ENCODE measurements at regions not wholly inside any gene's neighbourhood (a gene's known extent, or its start where the extent isn't known, plus 50 kb on each side); places are given as distances from the start of the nearest gene placed in this dataset.
A peak's percentile ranks its signal among the peaks of the same experiment; 100 is the strongest.

- Histone ChIP-seq H3K27ac (peak overlapping the region; percentile 90 to 92), H3K4me1 (ENCODE audit: control insufficient read depth in 1 of 2, low read depth in 2 of 2) (peaks cover 38 to 62% of the 10 kb centered on the region in 2 donors), H3K4me3 (no peak overlapping the region), H3K9me3 (no peaks in the 10 kb centered on the region), H3K36me3 (no peaks in the 10 kb centered on the region), H3K27me3 (replicated peaks; ENCODE audit: insufficient read depth) (no peaks in the 10 kb centered on the region)
- TF ChIP-seq CTCF (IDR thresholded peaks at IDR 0.05), result no peak
- peak; percentile 82 for ATAC-seq (ENCODE audit: insufficient number of reproducible peaks, low FRiP score, low read depth)
- peak; percentile 46 for DNase-seq (ENCODE audit: low spot score)
Measured at GRCh38 chr10:4283846-4284610, 499.0 kb upstream of the KLF6 start.

- Histone ChIP-seq H3K27me3 (replicated peaks; ENCODE audit: insufficient read depth) (no peaks in the 10 kb centered on the region), H3K27ac (peak overlapping the region; percentile 90 to 92), H3K4me1 (ENCODE audit: control insufficient read depth in 1 of 2, low read depth in 2 of 2) (peaks cover 38 to 67% of the 10 kb centered on the region in 2 donors), H3K36me3 (no peaks in the 10 kb centered on the region), H3K9me3 (no peaks in the 10 kb centered on the region), H3K4me3 (no peak overlapping the region)
- DNase-seq (ENCODE audit: low spot score), result no peak
- ATAC-seq (ENCODE audit: insufficient number of reproducible peaks, low FRiP score, low read depth), result no peak
- TF ChIP-seq CTCF (IDR thresholded peaks at IDR 0.05), result no peak
Measured at GRCh38 chr10:4282496-4282895, 497.5 kb upstream of the KLF6 start.

- Histone ChIP-seq H3K4me3 (no peak overlapping the region), H3K36me3 (no peaks in the 10 kb centered on the region), H3K27ac (peak overlapping the region; percentile 90 to 92), H3K4me1 (ENCODE audit: control insufficient read depth in 1 of 2, low read depth in 2 of 2) (peaks cover 38 to 67% of the 10 kb centered on the region in 2 donors), H3K27me3 (replicated peaks; ENCODE audit: insufficient read depth) (no peaks in the 10 kb centered on the region), H3K9me3 (no peaks in the 10 kb centered on the region)
- DNase-seq (ENCODE audit: low spot score) (no peak), ATAC-seq (ENCODE audit: insufficient number of reproducible peaks, low FRiP score, low read depth) (no peak)
- TF ChIP-seq CTCF (IDR thresholded peaks at IDR 0.05), result no peak
Measured at GRCh38 chr10:4281190-4281825, 496.3 kb upstream of the KLF6 start.

GRCh38 chr10:4280461-4281189 is 495.6 kb upstream of the KLF6 start:
- ATAC-seq (ENCODE audit: insufficient number of reproducible peaks, low FRiP score, low read depth) (no peak), DNase-seq (ENCODE audit: low spot score) (no peak)
- peak overlapping the region; percentile 90 to 92 for H3K27ac ChIP-seq
- TF ChIP-seq CTCF (IDR thresholded peaks at IDR 0.05), result no peak
- H3K9me3 ChIP-seq, result no peaks in the 10 kb centered on the region
- H3K4me1 ChIP-seq (ENCODE audit: control insufficient read depth in 1 of 2, low read depth in 2 of 2), result peaks cover 38 to 67% of the 10 kb centered on the region in 2 donors
- no peaks in the 10 kb centered on the region for H3K27me3 ChIP-seq (replicated peaks; ENCODE audit: insufficient read depth)
- no peaks in the 10 kb centered on the region for H3K36me3 ChIP-seq
- H3K4me3 ChIP-seq, result no peak overlapping the region

- no peak for TF ChIP-seq CTCF (IDR thresholded peaks at IDR 0.05)
- Histone ChIP-seq H3K27ac (peak overlapping the region; percentile 90 to 92), H3K4me3 (no peak overlapping the region), H3K4me1 (ENCODE audit: control insufficient read depth in 1 of 2, low read depth in 2 of 2) (peaks cover 37 to 60% of the 10 kb centered on the region in 2 donors), H3K27me3 (replicated peaks; ENCODE audit: insufficient read depth) (no peaks in the 10 kb centered on the region), H3K9me3 (no peaks in the 10 kb centered on the region), H3K36me3 (no peaks in the 10 kb centered on the region)
- DNase-seq (ENCODE audit: low spot score) (no peak), ATAC-seq (ENCODE audit: insufficient number of reproducible peaks, low FRiP score, low read depth) (no peak)
Measured at GRCh38 chr10:4279655-4280054, 494.6 kb upstream of the KLF6 start.
